Osteoblast (primary cell): ENCODE measurements at regions not wholly inside any gene's neighbourhood (a gene's known extent, or its start where the extent isn't known, plus 50 kb on each side); places are given as distances from the start of the nearest gene placed in this dataset.
"Not testable (repeated sequence)": the region's sequence is repeated elsewhere in the genome, so short reads cannot be mapped to it uniquely, and the experiment has no call there.

Source experiments
- DNase-seq: peaks from one replicate; pipeline ENCODE4 v3.0.0; 2011; ENCODE audit warnings: low spot score, mixed read lengths; ENCODE audit not compliant: insufficient read length; ENCODE audit errors: missing footprints
- H2AFZ ChIP-seq: 2 replicates; pipeline ENCODE4 v1.6.0; 2011; ENCODE audit warnings: mild to moderate bottlenecking, low read length
- H3K27ac ChIP-seq: 2 replicates; pipeline ENCODE4 v1.5.1; 2011; ENCODE audit warnings: mild to moderate bottlenecking, low read depth, low read length, moderate library complexity
- H3K27me3 ChIP-seq: 2 replicates; pipeline ENCODE4 v1.6.0; 2012; ENCODE audit warnings: mild to moderate bottlenecking, control low read depth, inconsistent platforms, low read length, moderate library complexity; ENCODE audit not compliant: insufficient read depth
- H3K36me3 ChIP-seq: 2 replicates; pipeline ENCODE4 v1.5.1; 2011; ENCODE audit warnings: mild to moderate bottlenecking, low read length, control low read depth, moderate library complexity; ENCODE audit not compliant: insufficient read depth
- H3K4me1 ChIP-seq: 2 replicates; pipeline ENCODE4 v1.5.1; 2011; ENCODE audit warnings: mild to moderate bottlenecking, low read length, control low read depth, moderate library complexity; ENCODE audit not compliant: insufficient read depth
- H3K4me2 ChIP-seq: 2 replicates; pipeline ENCODE4 v1.6.0; 2011; ENCODE audit warnings: mild to moderate bottlenecking, low read length; ENCODE audit not compliant: insufficient read depth
- H3K4me3 ChIP-seq: fragments of 200-600 bp; sonication (generic); 3 replicates; pipeline ENCODE4 v1.5.1; 2012; ENCODE audit warnings: mild to moderate bottlenecking, low read length, inconsistent platforms; ENCODE audit not compliant: insufficient read depth
- H3K79me2 ChIP-seq: 2 replicates; pipeline ENCODE4 v1.6.0; 2012; ENCODE audit warnings: mild to moderate bottlenecking, low read length, control low read depth, inconsistent platforms; ENCODE audit not compliant: insufficient read depth
- H3K9me3 ChIP-seq: 2 replicates; pipeline ENCODE4 v1.5.1; 2011; ENCODE audit warnings: low read depth, low read length, control low read depth
- H4K20me1 ChIP-seq: 2 replicates; pipeline ENCODE4 v1.6.0; 2012; ENCODE audit warnings: mild to moderate bottlenecking, low read length, control low read depth; ENCODE audit not compliant: insufficient read depth
- CTCF ChIP-seq: IDR thresholded peaks from 2 replicates; pipeline ENCODE4 v1.5.1; 2011; ENCODE audit warnings: mild to moderate bottlenecking, low read depth, low read length, moderate library complexity; ENCODE audit errors: extremely low read depth

GRCh38 chr11:89601263-89601662 is 108.8 kb upstream of the TRIM77 start:
- H3K4me2 ChIP-seq, DNase-seq, H3K79me2 ChIP-seq, H3K27me3 ChIP-seq, H3K9me3 ChIP-seq, H3K4me1 ChIP-seq, H3K27ac ChIP-seq, H3K36me3 ChIP-seq, H3K4me3 ChIP-seq, H4K20me1 ChIP-seq, H2AFZ ChIP-seq: not testable (repeated sequence)

- H3K27me3 ChIP-seq = no peaks in the 10 kb centered on the region
- H3K27ac ChIP-seq = no peak overlapping the region
- DNase-seq = no peak
- no peak for TF ChIP-seq CTCF
- no peaks in the 10 kb centered on the region for H3K36me3 ChIP-seq
- no peaks in the 10 kb centered on the region for H3K9me3 ChIP-seq
- no peaks in the 10 kb centered on the region for H3K79me2 ChIP-seq
- no peaks in the 10 kb centered on the region for H4K20me1 ChIP-seq
- H3K4me1 ChIP-seq = peaks cover 6% of the 10 kb centered on the region
- no peak overlapping the region for H2AFZ ChIP-seq
- no peak overlapping the region for H3K4me2 ChIP-seq
- no peak overlapping the region for H3K4me3 ChIP-seq
Observed at GRCh38 chr11:89604281-89604680, 105.8 kb upstream of the TRIM77 start.

GRCh38 chr11:89606845-89607244 is 103.3 kb upstream of the TRIM77 start:
- H3K4me3 ChIP-seq, H3K36me3 ChIP-seq, H4K20me1 ChIP-seq, H3K9me3 ChIP-seq, H3K79me2 ChIP-seq, DNase-seq, H3K4me1 ChIP-seq, H3K27me3 ChIP-seq, H2AFZ ChIP-seq, H3K4me2 ChIP-seq: not testable (repeated sequence)
- peak overlapping the region; percentile 63 for H3K27ac ChIP-seq

- not testable (repeated sequence) for H3K36me3 ChIP-seq, H3K79me2 ChIP-seq, H3K27me3 ChIP-seq, H3K4me1 ChIP-seq, H3K9me3 ChIP-seq, H4K20me1 ChIP-seq, H3K4me3 ChIP-seq, H3K4me2 ChIP-seq, DNase-seq, H2AFZ ChIP-seq
- peak overlapping the region; percentile 63 for H3K27ac ChIP-seq
Observed at GRCh38 chr11:89607497-89607896, 102.6 kb upstream of the TRIM77 start.

- DNase-seq = no peak
- H3K4me1 ChIP-seq = peaks cover 6% of the 10 kb centered on the region
- no peak overlapping the region for H2AFZ ChIP-seq
- no peaks in the 10 kb centered on the region for H3K9me3 ChIP-seq
- no peak for TF ChIP-seq CTCF
- no peaks in the 10 kb centered on the region for H4K20me1 ChIP-seq
- no peaks in the 10 kb centered on the region for H3K79me2 ChIP-seq
- no peak overlapping the region for H3K4me3 ChIP-seq
- H3K36me3 ChIP-seq = no peaks in the 10 kb centered on the region
- no peak overlapping the region for H3K4me2 ChIP-seq
- no peak overlapping the region for H3K27ac ChIP-seq
- H3K27me3 ChIP-seq = no peaks in the 10 kb centered on the region
Observed at GRCh38 chr11:89608234-89608966, 101.7 kb upstream of the TRIM77 start.
